Calu3 (cell line): ENCODE measurements at regions not wholly inside any gene's neighbourhood (a gene's known extent, or its start where the extent isn't known, plus 50 kb on each side); places are given as distances from the start of the nearest gene placed in this dataset.

Experiments
- BruUV-seq: library from RNA; stranded (reverse); fragments of 400-500 nt; replicated peaks from 2 replicates; lab custom pipeline; 2021; lab: Mats Ljungman, UMichigan
- CTCF ChIA-PET: fragments of 300-600 bp; sonication (Branson Sonifier 250); formaldehyde crosslinking; loops from one replicate; lab custom pipeline; 2022; ENCODE audit warnings: antibody characterized with exemption; lab: Charles Lee
- DNase-seq: peaks from one replicate; pipeline ENCODE4 v3.0.0; 2022
- H3K27ac Mint-ChIP-seq: one replicate; pipeline ENCODE4 v1.8.0; 2022; ENCODE audit warnings: mixed read lengths; ENCODE audit not compliant: unreplicated experiment
- H3K27me3 Mint-ChIP-seq: one replicate; pipeline ENCODE4 v1.8.0; 2022; ENCODE audit warnings: mixed read lengths; ENCODE audit not compliant: unreplicated experiment
- H3K36me3 Mint-ChIP-seq: one replicate; pipeline ENCODE4 v1.8.0; 2022; ENCODE audit warnings: mild to moderate bottlenecking, moderate library complexity, mixed read lengths; ENCODE audit not compliant: insufficient read depth, unreplicated experiment
- H3K4me1 Mint-ChIP-seq: one replicate; pipeline ENCODE4 v1.8.0; 2022; ENCODE audit warnings: mild to moderate bottlenecking, low read depth, mixed read lengths; ENCODE audit not compliant: unreplicated experiment
- H3K4me3 Mint-ChIP-seq: one replicate; pipeline ENCODE4 v1.8.0; 2022; ENCODE audit warnings: mild to moderate bottlenecking, low read depth, moderate library complexity, mixed read lengths; ENCODE audit not compliant: unreplicated experiment
- H3K9me3 Mint-ChIP-seq: one replicate; pipeline ENCODE4 v1.8.0; 2022; ENCODE audit warnings: low read depth, mixed read lengths; ENCODE audit not compliant: unreplicated experiment
- intact Hi-C: fragments of 100-400 bp; cut with micrococcal nuclease; formaldehyde crosslinking; loops from one replicate; pipeline ENCODE4 v1.10.0; 2022; ENCODE audit not compliant: unreplicated experiment
- TF ChIP-seq, protein P1 (sequence below): fragments of 200-600 bp; IDR thresholded peaks from one replicate; pipeline ENCODE4 v1.8.0; 2022; ENCODE audit warnings: antibody characterized with exemption; ENCODE audit not compliant: unreplicated experiment

DNA sequence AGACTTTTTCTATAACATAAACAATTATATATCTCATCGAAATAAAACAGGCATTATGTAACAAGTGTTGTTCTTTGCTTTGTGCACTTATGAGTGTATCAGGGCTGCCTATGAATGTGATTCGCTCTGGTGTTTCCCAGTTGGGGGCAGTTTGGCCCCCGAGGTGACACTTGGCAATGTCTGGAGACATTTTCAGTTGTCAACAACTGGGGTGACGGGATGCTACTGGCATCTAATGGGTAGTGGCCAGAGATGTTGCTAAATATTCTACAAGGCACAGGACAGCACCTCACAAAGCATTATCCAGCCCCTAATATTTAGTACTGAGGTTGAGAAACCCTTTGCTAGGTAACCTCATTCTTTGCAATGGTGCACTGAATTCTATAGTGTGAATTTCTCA, 83.3 kb downstream of the PLCE1 start:
- TF ChIP-seq, protein P1, sequence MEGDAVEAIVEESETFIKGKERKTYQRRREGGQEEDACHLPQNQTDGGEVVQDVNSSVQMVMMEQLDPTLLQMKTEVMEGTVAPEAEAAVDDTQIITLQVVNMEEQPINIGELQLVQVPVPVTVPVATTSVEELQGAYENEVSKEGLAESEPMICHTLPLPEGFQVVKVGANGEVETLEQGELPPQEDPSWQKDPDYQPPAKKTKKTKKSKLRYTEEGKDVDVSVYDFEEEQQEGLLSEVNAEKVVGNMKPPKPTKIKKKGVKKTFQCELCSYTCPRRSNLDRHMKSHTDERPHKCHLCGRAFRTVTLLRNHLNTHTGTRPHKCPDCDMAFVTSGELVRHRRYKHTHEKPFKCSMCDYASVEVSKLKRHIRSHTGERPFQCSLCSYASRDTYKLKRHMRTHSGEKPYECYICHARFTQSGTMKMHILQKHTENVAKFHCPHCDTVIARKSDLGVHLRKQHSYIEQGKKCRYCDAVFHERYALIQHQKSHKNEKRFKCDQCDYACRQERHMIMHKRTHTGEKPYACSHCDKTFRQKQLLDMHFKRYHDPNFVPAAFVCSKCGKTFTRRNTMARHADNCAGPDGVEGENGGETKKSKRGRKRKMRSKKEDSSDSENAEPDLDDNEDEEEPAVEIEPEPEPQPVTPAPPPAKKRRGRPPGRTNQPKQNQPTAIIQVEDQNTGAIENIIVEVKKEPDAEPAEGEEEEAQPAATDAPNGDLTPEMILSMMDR = no peak
- intact Hi-C loops = no loop called here
- CTCF ChIA-PET = interaction anchor here (1.3 kb wide), 1 partner anchor 160 kb away, joined by 3 read pairs; no protein-coding TSS in a partner anchor
- Mint-ChIP-seq H3K36me3 (no peaks in the 10 kb centered on the region), H3K9me3 (no peaks in the 10 kb centered on the region), H3K27me3 (peaks cover 13% of the 10 kb centered on the region), H3K4me1 (no peaks in the 10 kb centered on the region), H3K27ac (no peak overlapping the region), H3K4me3 (no peak overlapping the region)
- BruUV-seq = no TSS peak
- no peak for DNase-seq

DNA sequence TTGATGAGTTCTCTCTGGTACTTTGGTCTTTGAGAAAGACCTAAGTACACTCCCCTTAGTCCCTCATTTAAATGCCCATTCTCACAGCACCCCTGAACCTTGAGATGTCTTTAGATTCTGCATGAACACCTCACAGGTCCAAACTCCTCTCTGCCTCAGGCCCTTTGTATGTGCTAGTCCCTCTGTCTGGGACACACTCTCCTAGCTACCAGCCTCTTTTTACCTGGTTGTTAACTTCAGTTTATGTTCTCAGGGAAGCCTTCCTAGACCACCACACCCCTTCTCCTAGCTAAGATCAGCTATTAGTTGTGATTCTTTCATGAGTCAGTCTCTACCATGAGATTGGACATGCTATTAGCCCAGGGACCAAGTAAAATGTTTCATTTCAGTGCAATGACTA, 86.4 kb downstream of the PLCE1 start:
- intact Hi-C loops = no loop called here
- CTCF ChIA-PET = no interaction called here
- no peak overlapping the region for H3K4me3 Mint-ChIP-seq
- no peaks in the 10 kb centered on the region for H3K27me3 Mint-ChIP-seq
- TF ChIP-seq, protein P1 = no peak
- H3K36me3 Mint-ChIP-seq = no peaks in the 10 kb centered on the region
- no peak overlapping the region for H3K27ac Mint-ChIP-seq
- no TSS peak for BruUV-seq
- H3K4me1 Mint-ChIP-seq = no peaks in the 10 kb centered on the region
- DNase-seq = no peak
- H3K9me3 Mint-ChIP-seq = no peaks in the 10 kb centered on the region

DNA sequence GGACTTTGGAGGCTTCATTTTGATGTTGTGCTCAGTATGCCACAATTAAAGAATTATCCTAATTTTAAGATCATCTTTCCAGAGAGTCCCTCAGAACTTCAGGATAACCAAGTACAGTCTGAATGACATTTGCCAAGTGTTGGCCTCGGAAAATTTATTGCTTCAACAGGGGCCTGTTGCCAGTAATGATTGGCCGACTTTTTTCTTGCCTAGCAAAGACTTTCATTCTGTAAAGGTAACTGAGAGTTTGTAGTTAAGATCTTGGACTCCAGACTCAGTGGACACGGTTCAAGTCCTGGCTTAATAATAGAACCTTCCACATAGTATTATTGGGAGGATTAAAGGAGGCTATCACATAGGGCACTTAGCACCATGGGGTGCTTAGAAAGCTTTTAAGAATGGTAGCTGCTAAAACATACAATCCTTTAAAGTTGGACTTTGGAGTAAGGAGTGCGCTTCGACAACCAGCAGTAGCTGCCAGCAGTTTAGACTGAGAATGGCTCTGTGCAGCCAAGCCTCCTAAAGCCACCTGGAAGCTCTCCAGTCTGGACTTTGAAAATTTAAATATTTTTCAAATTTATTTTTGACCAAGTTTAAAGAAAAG, 90.0 kb downstream of the PLCE1 start:
- no peaks in the 10 kb centered on the region for H3K36me3 Mint-ChIP-seq
- no TSS peak for BruUV-seq
- no peaks in the 10 kb centered on the region for H3K9me3 Mint-ChIP-seq
- H3K4me3 Mint-ChIP-seq = no peak overlapping the region
- intact Hi-C loops = no loop called here
- no peak for DNase-seq
- no peak overlapping the region for H3K27ac Mint-ChIP-seq
- CTCF ChIA-PET = no interaction called here
- no peaks in the 10 kb centered on the region for H3K4me1 Mint-ChIP-seq
- TF ChIP-seq, protein P1 = no peak
- no peaks in the 10 kb centered on the region for H3K27me3 Mint-ChIP-seq

DNA sequence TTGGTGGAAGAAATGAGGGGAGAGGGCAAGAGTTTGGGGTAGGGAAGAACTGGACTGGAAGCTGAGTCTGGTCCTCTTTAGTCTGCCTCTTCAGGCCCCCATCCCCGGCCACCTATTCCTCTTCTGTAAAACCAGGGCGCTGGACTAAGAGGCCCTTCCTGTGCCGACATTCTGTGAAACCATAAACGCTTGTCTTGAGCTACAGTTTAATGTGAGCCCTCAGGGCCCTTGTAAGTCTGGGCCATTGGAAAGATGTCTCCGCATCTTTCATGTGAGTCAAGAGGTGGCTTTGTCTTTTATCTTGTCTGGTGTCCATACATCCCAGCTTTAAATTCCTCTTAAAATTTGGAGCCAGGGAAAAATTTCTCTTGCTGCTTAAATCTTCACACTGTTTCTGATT, 90.6 kb downstream of the PLCE1 start:
- H3K4me1 Mint-ChIP-seq = no peaks in the 10 kb centered on the region
- no peaks in the 10 kb centered on the region for H3K27me3 Mint-ChIP-seq
- no peak for DNase-seq
- H3K36me3 Mint-ChIP-seq = no peaks in the 10 kb centered on the region
- no peak overlapping the region for H3K27ac Mint-ChIP-seq
- TF ChIP-seq, protein P1 = no peak
- no peak overlapping the region for H3K4me3 Mint-ChIP-seq
- CTCF ChIA-PET = interaction anchor here (0.5 kb wide), 1 partner anchor 22 kb away, joined by 4 read pairs; no protein-coding TSS in a partner anchor
- no TSS peak for BruUV-seq
- intact Hi-C loops = no loop called here
- no peaks in the 10 kb centered on the region for H3K9me3 Mint-ChIP-seq
